ENCODE measurements at regions not wholly inside any gene's neighbourhood (a gene's known extent, or its start where the extent isn't known, plus 50 kb on each side); places are given as distances from the start of the nearest gene placed in this dataset.
A peak's percentile ranks its signal among the peaks of the same experiment; 100 is the strongest.

- no peak overlapping the region for H3K4me3 ChIP-seq
- no peaks in the 10 kb centered on the region for H3K9me3 ChIP-seq
- H3K27me3 ChIP-seq: no peaks in the 10 kb centered on the region
- TF ChIP-seq CTCF (IDR thresholded peaks at IDR 0.05): no peak
- no peaks in the 10 kb centered on the region for H3K36me3 ChIP-seq
- no peak overlapping the region for H3K27ac ChIP-seq
- H3K4me1 ChIP-seq: peaks cover 0 to 3% of the 10 kb centered on the region in 2 donors
- no peak for DNase-seq (ENCODE audit: low spot score)
Measured at GRCh38 chr1:198086051-198086745, 70.6 kb upstream of the NEK7 start.

GRCh38 chr1:198087831-198088230 lies 69.0 kb upstream of the NEK7 start:
- H3K4me1 ChIP-seq: peaks cover 0 to 3% of the 10 kb centered on the region in 2 donors
- no peak overlapping the region for H3K27ac ChIP-seq
- no peak for TF ChIP-seq CTCF (IDR thresholded peaks at IDR 0.05)
- H3K27me3 ChIP-seq: no peaks in the 10 kb centered on the region
- H3K9me3 ChIP-seq: no peaks in the 10 kb centered on the region
- no peak for DNase-seq (ENCODE audit: low spot score)
- no peak overlapping the region for H3K4me3 ChIP-seq
- no peaks in the 10 kb centered on the region for H3K36me3 ChIP-seq

GRCh38 chr1:198088360-198089071 lies 68.3 kb upstream of the NEK7 start:
- Histone ChIP-seq H3K9me3 (no peaks in the 10 kb centered on the region), H3K4me3 (no peak overlapping the region), H3K36me3 (no peaks in the 10 kb centered on the region), H3K27ac (no peak overlapping the region), H3K4me1 (peaks cover 0 to 3% of the 10 kb centered on the region in 2 donors), H3K27me3 (no peaks in the 10 kb centered on the region)
- no peak for DNase-seq (ENCODE audit: low spot score)
- TF ChIP-seq CTCF (IDR thresholded peaks at IDR 0.05): peak; percentile 24 to 75

GRCh38 chr1:198096390-198096789 lies 60.4 kb upstream of the NEK7 start:
- TF ChIP-seq CTCF (IDR thresholded peaks at IDR 0.05): no peak
- H3K9me3 ChIP-seq: no peaks in the 10 kb centered on the region
- no peak for DNase-seq (ENCODE audit: low spot score)
- no peaks in the 10 kb centered on the region for H3K36me3 ChIP-seq
- no peak overlapping the region for H3K4me3 ChIP-seq
- H3K4me1 ChIP-seq: no peaks in the 10 kb centered on the region
- no peak overlapping the region for H3K27ac ChIP-seq
- H3K27me3 ChIP-seq: no peaks in the 10 kb centered on the region

- H3K4me1 ChIP-seq: peaks cover 0 to 6% of the 10 kb centered on the region in 2 donors
- H3K4me3 ChIP-seq: no peak overlapping the region
- no peaks in the 10 kb centered on the region for H3K36me3 ChIP-seq
- TF ChIP-seq CTCF (IDR thresholded peaks at IDR 0.05): no peak
- no peak overlapping the region for H3K27ac ChIP-seq
- no peak for DNase-seq (ENCODE audit: low spot score)
- H3K9me3 ChIP-seq: no peaks in the 10 kb centered on the region
- H3K27me3 ChIP-seq: no peaks in the 10 kb centered on the region
Measured at GRCh38 chr1:198099755-198100154, 57.0 kb upstream of the NEK7 start.
